ENCODE measurements at regions not wholly inside any gene's neighbourhood (a gene's known extent, or its start where the extent isn't known, plus 50 kb on each side); places are given as distances from the start of the nearest gene placed in this dataset.

DNA sequence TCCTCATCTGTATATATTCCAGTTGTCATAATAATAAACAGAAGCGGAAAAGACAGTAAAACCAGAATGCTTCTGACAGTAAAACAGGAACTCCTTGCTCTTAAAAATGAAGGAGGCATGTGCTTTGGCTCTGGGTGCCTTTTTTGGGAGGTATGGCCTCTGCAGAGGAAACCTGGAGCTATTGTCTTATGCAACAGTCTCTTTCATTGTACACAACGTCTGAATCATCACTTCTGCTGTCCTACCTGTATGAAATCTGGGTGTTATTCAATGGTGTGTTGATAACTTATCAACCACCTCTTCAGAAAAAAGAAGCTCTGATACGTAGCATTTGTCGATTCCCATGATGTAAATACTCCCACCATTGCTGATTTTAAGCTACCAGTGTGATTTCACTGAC lies 64.8 kb downstream of the CDCA7 start:
- Histone ChIP-seq H3K27me3 (replicated peaks; ENCODE audit: control insufficient read depth, insufficient read depth, low read length, poor library complexity, severe bottlenecking) (no peaks in the 10 kb centered on the region), H3K4me1 (ENCODE audit: control insufficient read depth, insufficient read depth, low read length, poor library complexity, severe bottlenecking) (no peaks in the 10 kb centered on the region), H3K4me3 (ENCODE audit: insufficient read depth, low read depth, low read length, poor library complexity, severe bottlenecking) (no peak overlapping the region), H3K36me3 (ENCODE audit: control insufficient read depth, insufficient read depth, low read length) (no peaks in the 10 kb centered on the region), H3K27ac (ENCODE audit: insufficient read depth, low read length, poor library complexity, severe bottlenecking) (no peak overlapping the region), H3K9me3 (ENCODE audit: control insufficient read depth, low read length) (no peaks in the 10 kb centered on the region)
- no peak for DNase-seq

DNA sequence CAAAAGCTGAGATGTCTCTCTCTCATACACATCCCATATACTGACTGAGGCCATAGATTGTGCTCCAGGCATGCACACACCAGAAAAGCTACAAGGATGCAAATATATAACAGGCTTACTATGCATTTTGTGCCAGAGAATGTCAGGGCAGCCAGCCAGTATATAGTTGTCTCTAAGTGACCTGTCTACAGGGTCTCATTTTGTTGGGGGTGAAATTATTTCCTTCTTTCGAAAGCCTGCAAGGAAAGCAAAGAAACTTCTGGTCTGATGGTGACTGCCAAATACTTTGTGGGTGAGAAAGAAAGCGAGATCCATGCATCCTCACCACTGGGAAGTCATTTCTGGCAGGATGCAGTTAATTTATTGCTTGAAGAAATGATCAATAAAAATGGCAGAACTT lies 70.2 kb downstream of the CDCA7 start:
- no peaks in the 10 kb centered on the region for H3K36me3 ChIP-seq (ENCODE audit: control insufficient read depth, insufficient read depth, low read length)
- H3K4me1 ChIP-seq (ENCODE audit: control insufficient read depth, insufficient read depth, low read length, poor library complexity, severe bottlenecking), result no peaks in the 10 kb centered on the region
- no peak overlapping the region for H3K27ac ChIP-seq (ENCODE audit: insufficient read depth, low read length, poor library complexity, severe bottlenecking)
- H3K27me3 ChIP-seq (replicated peaks; ENCODE audit: control insufficient read depth, insufficient read depth, low read length, poor library complexity, severe bottlenecking), result no peaks in the 10 kb centered on the region
- H3K9me3 ChIP-seq (ENCODE audit: control insufficient read depth, low read length), result no peaks in the 10 kb centered on the region
- DNase-seq, result no peak
- H3K4me3 ChIP-seq (ENCODE audit: insufficient read depth, low read depth, low read length, poor library complexity, severe bottlenecking), result no peak overlapping the region

GRCh38 chr2:173427887-173428668 lies 73.4 kb downstream of the CDCA7 start:
- DNase-seq, result no peak
- Histone ChIP-seq H3K4me1 (ENCODE audit: control insufficient read depth, insufficient read depth, low read length, poor library complexity, severe bottlenecking) (no peaks in the 10 kb centered on the region), H3K27ac (ENCODE audit: insufficient read depth, low read length, poor library complexity, severe bottlenecking) (no peak overlapping the region), H3K36me3 (ENCODE audit: control insufficient read depth, insufficient read depth, low read length) (no peaks in the 10 kb centered on the region), H3K9me3 (ENCODE audit: control insufficient read depth, low read length) (no peaks in the 10 kb centered on the region), H3K27me3 (replicated peaks; ENCODE audit: control insufficient read depth, insufficient read depth, low read length, poor library complexity, severe bottlenecking) (no peaks in the 10 kb centered on the region), H3K4me3 (ENCODE audit: insufficient read depth, low read depth, low read length, poor library complexity, severe bottlenecking) (no peak overlapping the region)

- no peak for DNase-seq
- Histone ChIP-seq H3K36me3 (ENCODE audit: control insufficient read depth, insufficient read depth, low read length) (no peaks in the 10 kb centered on the region), H3K9me3 (ENCODE audit: control insufficient read depth, low read length) (no peaks in the 10 kb centered on the region)
These were observed 76.5 kb downstream of the CDCA7 start for GRCh38 chr2:173431191-173431590.

GRCh38 chr2:173432049-173432754 lies 77.5 kb downstream of the CDCA7 start:
- Histone ChIP-seq H3K27me3 (replicated peaks; ENCODE audit: control insufficient read depth, insufficient read depth, low read length, poor library complexity, severe bottlenecking) (no peaks in the 10 kb centered on the region), H3K27ac (ENCODE audit: insufficient read depth, low read length, poor library complexity, severe bottlenecking) (no peak overlapping the region), H3K9me3 (ENCODE audit: control insufficient read depth, low read length) (no peaks in the 10 kb centered on the region), H3K4me1 (ENCODE audit: control insufficient read depth, insufficient read depth, low read length, poor library complexity, severe bottlenecking) (no peaks in the 10 kb centered on the region), H3K4me3 (ENCODE audit: insufficient read depth, low read depth, low read length, poor library complexity, severe bottlenecking) (no peak overlapping the region), H3K36me3 (ENCODE audit: control insufficient read depth, insufficient read depth, low read length) (no peaks in the 10 kb centered on the region)
- DNase-seq, result no peak

More at GRCh38 chr2:173431191-173431590, 76.5 kb downstream of the CDCA7 start:
- no peak overlapping the region for H3K27ac ChIP-seq (ENCODE audit: insufficient read depth, low read length, poor library complexity, severe bottlenecking)
- H3K27me3 ChIP-seq (replicated peaks; ENCODE audit: control insufficient read depth, insufficient read depth, low read length, poor library complexity, severe bottlenecking), result no peaks in the 10 kb centered on the region
- no peak overlapping the region for H3K4me3 ChIP-seq (ENCODE audit: insufficient read depth, low read depth, low read length, poor library complexity, severe bottlenecking)
- no peaks in the 10 kb centered on the region for H3K4me1 ChIP-seq (ENCODE audit: control insufficient read depth, insufficient read depth, low read length, poor library complexity, severe bottlenecking)

DNA sequence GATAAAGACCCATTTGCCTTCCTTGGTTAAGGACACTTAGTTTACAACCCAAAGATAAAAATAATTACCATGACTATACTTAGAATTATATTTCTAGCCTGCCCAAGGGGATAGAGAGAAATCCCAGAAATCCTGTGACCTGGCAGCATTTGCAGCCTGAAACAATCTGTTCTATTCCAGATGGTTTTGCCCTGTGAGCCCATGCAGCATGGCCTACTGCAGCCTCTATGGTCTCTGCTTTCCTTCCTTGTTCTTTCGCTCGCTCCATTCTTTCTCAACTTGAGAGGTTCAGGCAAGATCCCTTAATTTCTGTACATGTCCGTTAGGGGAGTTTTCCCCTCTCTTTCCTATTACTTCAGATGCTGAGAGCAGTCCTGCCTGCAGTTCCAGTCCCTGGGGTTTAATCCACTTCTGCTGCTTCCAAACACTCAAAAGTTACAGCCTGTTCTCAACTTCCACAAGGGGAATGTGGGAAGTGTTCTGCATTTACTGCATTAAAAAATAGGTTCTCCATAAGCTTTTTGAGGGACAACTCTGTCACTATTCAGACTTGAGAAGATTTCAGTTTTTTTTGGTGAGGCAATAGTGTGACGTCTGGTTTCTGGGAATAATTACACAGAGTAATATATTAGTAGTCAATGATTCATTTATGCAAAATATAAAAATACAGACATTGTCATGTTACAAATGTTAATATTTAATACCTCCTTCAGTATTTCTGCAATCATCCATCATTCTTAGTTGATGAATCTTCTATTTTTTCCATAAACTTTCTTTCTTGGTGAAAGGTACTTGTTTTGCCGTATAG lies 80.3 kb downstream of the CDCA7 start:
- H3K4me3 ChIP-seq (ENCODE audit: insufficient read depth, low read depth, low read length, poor library complexity, severe bottlenecking), result no peak overlapping the region
- H3K27ac ChIP-seq (ENCODE audit: insufficient read depth, low read length, poor library complexity, severe bottlenecking), result no peak overlapping the region
- no peaks in the 10 kb centered on the region for H3K9me3 ChIP-seq (ENCODE audit: control insufficient read depth, low read length)
- no peak for DNase-seq
- H3K4me1 ChIP-seq (ENCODE audit: control insufficient read depth, insufficient read depth, low read length, poor library complexity, severe bottlenecking), result no peaks in the 10 kb centered on the region
- H3K36me3 ChIP-seq (ENCODE audit: control insufficient read depth, insufficient read depth, low read length), result no peaks in the 10 kb centered on the region
- no peaks in the 10 kb centered on the region for H3K27me3 ChIP-seq (replicated peaks; ENCODE audit: control insufficient read depth, insufficient read depth, low read length, poor library complexity, severe bottlenecking)

DNA sequence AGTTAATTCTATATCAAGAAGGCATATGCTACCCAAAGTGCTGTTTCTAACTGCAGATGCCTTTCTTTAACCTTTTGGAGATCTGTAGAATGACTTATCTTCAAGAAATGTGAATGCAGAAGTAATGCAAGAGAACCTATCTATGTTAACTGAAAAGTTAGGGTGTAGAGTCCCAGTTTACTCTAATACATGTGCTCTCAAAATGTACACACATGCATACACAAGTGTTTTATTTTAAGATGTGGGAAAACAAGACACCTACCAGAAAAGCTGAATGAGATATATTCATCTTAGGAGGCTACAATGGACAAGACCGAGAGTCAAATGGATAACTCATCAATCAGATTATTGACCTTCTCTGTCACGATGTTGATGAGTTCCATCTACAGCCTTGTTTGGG lies 80.9 kb downstream of the CDCA7 start:
- Histone ChIP-seq H3K36me3 (ENCODE audit: control insufficient read depth, insufficient read depth, low read length) (no peaks in the 10 kb centered on the region), H3K9me3 (ENCODE audit: control insufficient read depth, low read length) (no peaks in the 10 kb centered on the region), H3K27me3 (replicated peaks; ENCODE audit: control insufficient read depth, insufficient read depth, low read length, poor library complexity, severe bottlenecking) (no peaks in the 10 kb centered on the region), H3K27ac (ENCODE audit: insufficient read depth, low read length, poor library complexity, severe bottlenecking) (no peak overlapping the region), H3K4me1 (ENCODE audit: control insufficient read depth, insufficient read depth, low read length, poor library complexity, severe bottlenecking) (no peaks in the 10 kb centered on the region), H3K4me3 (ENCODE audit: insufficient read depth, low read depth, low read length, poor library complexity, severe bottlenecking) (no peak overlapping the region)
- DNase-seq, result no peak

- Histone ChIP-seq H3K9me3 (ENCODE audit: control insufficient read depth, low read length) (no peaks in the 10 kb centered on the region), H3K4me1 (ENCODE audit: control insufficient read depth, insufficient read depth, low read length, poor library complexity, severe bottlenecking) (no peaks in the 10 kb centered on the region), H3K4me3 (ENCODE audit: insufficient read depth, low read depth, low read length, poor library complexity, severe bottlenecking) (no peak overlapping the region), H3K27ac (ENCODE audit: insufficient read depth, low read length, poor library complexity, severe bottlenecking) (no peak overlapping the region), H3K36me3 (ENCODE audit: control insufficient read depth, insufficient read depth, low read length) (no peaks in the 10 kb centered on the region), H3K27me3 (replicated peaks; ENCODE audit: control insufficient read depth, insufficient read depth, low read length, poor library complexity, severe bottlenecking) (no peaks in the 10 kb centered on the region)
- no peak for DNase-seq
These were observed 81.4 kb downstream of the CDCA7 start for GRCh38 chr2:173436088-173436487.

GRCh38 chr2:173441222-173441621 lies 86.5 kb downstream of the CDCA7 start:
- no peak overlapping the region for H3K4me3 ChIP-seq (ENCODE audit: insufficient read depth, low read depth, low read length, poor library complexity, severe bottlenecking)
- H3K27ac ChIP-seq (ENCODE audit: insufficient read depth, low read length, poor library complexity, severe bottlenecking), result no peak overlapping the region
- no peaks in the 10 kb centered on the region for H3K4me1 ChIP-seq (ENCODE audit: control insufficient read depth, insufficient read depth, low read length, poor library complexity, severe bottlenecking)
- H3K9me3 ChIP-seq (ENCODE audit: control insufficient read depth, low read length), result no peaks in the 10 kb centered on the region
- no peak for DNase-seq
- H3K27me3 ChIP-seq (replicated peaks; ENCODE audit: control insufficient read depth, insufficient read depth, low read length, poor library complexity, severe bottlenecking), result no peaks in the 10 kb centered on the region
- H3K36me3 ChIP-seq (ENCODE audit: control insufficient read depth, insufficient read depth, low read length), result no peaks in the 10 kb centered on the region

GRCh38 chr2:173442542-173442941 lies 87.9 kb downstream of the CDCA7 start:
- Histone ChIP-seq H3K9me3 (ENCODE audit: control insufficient read depth, low read length) (no peaks in the 10 kb centered on the region), H3K4me3 (ENCODE audit: insufficient read depth, low read depth, low read length, poor library complexity, severe bottlenecking) (no peak overlapping the region), H3K36me3 (ENCODE audit: control insufficient read depth, insufficient read depth, low read length) (no peaks in the 10 kb centered on the region), H3K27me3 (replicated peaks; ENCODE audit: control insufficient read depth, insufficient read depth, low read length, poor library complexity, severe bottlenecking) (no peaks in the 10 kb centered on the region), H3K4me1 (ENCODE audit: control insufficient read depth, insufficient read depth, low read length, poor library complexity, severe bottlenecking) (no peaks in the 10 kb centered on the region), H3K27ac (ENCODE audit: insufficient read depth, low read length, poor library complexity, severe bottlenecking) (no peak overlapping the region)
- DNase-seq, result no peak
